HFFc6 (cell line): ENCODE measurements at regions not wholly inside any gene's neighbourhood (a gene's known extent, or its start where the extent isn't known, plus 50 kb on each side); places are given as distances from the start of the nearest gene placed in this dataset.

Source experiments
- DNase-seq: peaks from one replicate; pipeline ENCODE4 v3.0.0-alpha.2; 2018
- H3K27ac Mint-ChIP-seq: 2 replicates; pipeline ENCODE4 v1.8.0; 2020; ENCODE audit warnings: mild to moderate bottlenecking, mixed read lengths
- H3K27me3 Mint-ChIP-seq: 2 replicates; pipeline ENCODE4 v1.8.0; 2021; ENCODE audit warnings: mild to moderate bottlenecking, moderate library complexity, mixed read lengths; ENCODE audit not compliant: insufficient read depth
- H3K36me3 Mint-ChIP-seq: 2 replicates; pipeline ENCODE4 v1.8.0; 2021; ENCODE audit warnings: low read depth, mixed read lengths
- H3K4me1 Mint-ChIP-seq: 2 replicates; pipeline ENCODE4 v1.8.0; 2020; ENCODE audit warnings: low read depth, mixed read lengths
- H3K4me3 Mint-ChIP-seq: 2 replicates; pipeline ENCODE4 v1.8.0; 2020; ENCODE audit warnings: mild to moderate bottlenecking, moderate library complexity, mixed read lengths
- H3K9me3 Mint-ChIP-seq: 2 replicates; pipeline ENCODE4 v1.8.0; 2020; ENCODE audit warnings: mild to moderate bottlenecking, mixed read lengths
- TF ChIP-seq, protein P1 (sequence below): fragments of 200-600 bp; sonication (generic); IDR thresholded peaks from 2 replicates; pipeline ENCODE4 v1.5.0; 2021; ENCODE audit warnings: antibody characterized with exemption, mild to moderate bottlenecking

- Mint-ChIP-seq H3K27me3 (no peaks in the 10 kb centered on the region), H3K27ac (no peak overlapping the region), H3K4me1 (no peaks in the 10 kb centered on the region), H3K9me3 (peaks cover 11% of the 10 kb centered on the region), H3K4me3 (no peak overlapping the region), H3K36me3 (no peaks in the 10 kb centered on the region)
- DNase-seq, result no peak
- TF ChIP-seq, protein P1, sequence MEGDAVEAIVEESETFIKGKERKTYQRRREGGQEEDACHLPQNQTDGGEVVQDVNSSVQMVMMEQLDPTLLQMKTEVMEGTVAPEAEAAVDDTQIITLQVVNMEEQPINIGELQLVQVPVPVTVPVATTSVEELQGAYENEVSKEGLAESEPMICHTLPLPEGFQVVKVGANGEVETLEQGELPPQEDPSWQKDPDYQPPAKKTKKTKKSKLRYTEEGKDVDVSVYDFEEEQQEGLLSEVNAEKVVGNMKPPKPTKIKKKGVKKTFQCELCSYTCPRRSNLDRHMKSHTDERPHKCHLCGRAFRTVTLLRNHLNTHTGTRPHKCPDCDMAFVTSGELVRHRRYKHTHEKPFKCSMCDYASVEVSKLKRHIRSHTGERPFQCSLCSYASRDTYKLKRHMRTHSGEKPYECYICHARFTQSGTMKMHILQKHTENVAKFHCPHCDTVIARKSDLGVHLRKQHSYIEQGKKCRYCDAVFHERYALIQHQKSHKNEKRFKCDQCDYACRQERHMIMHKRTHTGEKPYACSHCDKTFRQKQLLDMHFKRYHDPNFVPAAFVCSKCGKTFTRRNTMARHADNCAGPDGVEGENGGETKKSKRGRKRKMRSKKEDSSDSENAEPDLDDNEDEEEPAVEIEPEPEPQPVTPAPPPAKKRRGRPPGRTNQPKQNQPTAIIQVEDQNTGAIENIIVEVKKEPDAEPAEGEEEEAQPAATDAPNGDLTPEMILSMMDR, result no peak
Measured at GRCh38 chr5:147075187-147075586, 159.6 kb upstream of the STK32A start.

DNA sequence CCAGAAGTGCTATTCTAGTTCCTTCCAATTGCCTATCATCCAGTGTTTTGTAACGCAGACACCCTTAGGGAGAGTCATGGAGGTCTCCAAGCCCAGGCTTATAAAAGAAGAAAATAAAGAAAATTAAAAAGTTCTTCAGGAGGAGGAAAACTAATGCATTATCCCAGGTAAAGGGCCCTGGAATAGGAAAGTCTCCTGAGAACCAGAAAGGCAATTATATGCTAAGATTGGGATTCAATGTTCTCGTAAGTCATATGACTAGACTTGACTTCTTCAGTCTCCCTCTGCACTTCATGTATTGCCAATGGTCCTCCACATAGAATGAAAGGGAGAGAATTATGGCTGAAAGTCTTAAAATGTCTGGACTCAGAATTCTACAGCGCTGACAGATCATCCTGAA lies 154.4 kb upstream of the STK32A start:
- H3K36me3 Mint-ChIP-seq, result no peaks in the 10 kb centered on the region
- no peak overlapping the region for H3K27ac Mint-ChIP-seq
- no peaks in the 10 kb centered on the region for H3K27me3 Mint-ChIP-seq
- TF ChIP-seq, protein P1, result no peak
- DNase-seq, result no peak
- H3K4me3 Mint-ChIP-seq, result no peak overlapping the region
- no peaks in the 10 kb centered on the region for H3K4me1 Mint-ChIP-seq
- peaks cover 19% of the 10 kb centered on the region for H3K9me3 Mint-ChIP-seq

DNA sequence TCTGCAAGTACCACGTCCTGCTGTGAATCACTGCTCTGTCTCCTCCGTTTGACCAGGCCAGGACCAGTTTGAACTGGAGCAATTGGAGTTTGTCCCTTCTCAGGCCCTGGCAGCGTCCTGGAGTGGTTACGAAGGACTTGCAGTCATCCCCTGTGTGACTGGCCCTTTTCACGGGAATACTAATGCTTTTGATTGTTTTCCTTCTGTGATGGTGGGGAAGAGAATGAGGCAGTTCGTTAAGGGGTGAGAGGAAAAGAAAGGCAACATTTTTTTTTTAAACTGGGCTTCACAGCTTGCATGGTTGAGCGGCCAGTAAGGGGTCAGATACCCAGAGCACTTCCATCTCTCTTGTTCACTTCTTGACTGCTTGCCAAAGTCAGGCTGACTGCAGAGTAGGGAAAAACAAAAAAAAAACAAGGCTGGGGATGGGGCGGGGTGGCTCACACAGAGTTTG lies 153.5 kb upstream of the STK32A start:
- TF ChIP-seq, protein P1, result no peak
- H3K9me3 Mint-ChIP-seq, result peaks cover 23% of the 10 kb centered on the region
- no peak for DNase-seq
- no peaks in the 10 kb centered on the region for H3K36me3 Mint-ChIP-seq
- H3K27ac Mint-ChIP-seq, result no peak overlapping the region
- no peaks in the 10 kb centered on the region for H3K27me3 Mint-ChIP-seq
- H3K4me1 Mint-ChIP-seq, result no peaks in the 10 kb centered on the region
- no peak overlapping the region for H3K4me3 Mint-ChIP-seq

GRCh38 chr5:147084702-147085101 lies 150.1 kb upstream of the STK32A start:
- TF ChIP-seq, protein P1, result no peak
- no peaks in the 10 kb centered on the region for H3K27me3 Mint-ChIP-seq
- H3K4me1 Mint-ChIP-seq, result no peaks in the 10 kb centered on the region
- H3K9me3 Mint-ChIP-seq, result peaks cover 36% of the 10 kb centered on the region
- DNase-seq, result no peak
- no peaks in the 10 kb centered on the region for H3K36me3 Mint-ChIP-seq
- H3K4me3 Mint-ChIP-seq, result no peak overlapping the region
- no peak overlapping the region for H3K27ac Mint-ChIP-seq

DNA sequence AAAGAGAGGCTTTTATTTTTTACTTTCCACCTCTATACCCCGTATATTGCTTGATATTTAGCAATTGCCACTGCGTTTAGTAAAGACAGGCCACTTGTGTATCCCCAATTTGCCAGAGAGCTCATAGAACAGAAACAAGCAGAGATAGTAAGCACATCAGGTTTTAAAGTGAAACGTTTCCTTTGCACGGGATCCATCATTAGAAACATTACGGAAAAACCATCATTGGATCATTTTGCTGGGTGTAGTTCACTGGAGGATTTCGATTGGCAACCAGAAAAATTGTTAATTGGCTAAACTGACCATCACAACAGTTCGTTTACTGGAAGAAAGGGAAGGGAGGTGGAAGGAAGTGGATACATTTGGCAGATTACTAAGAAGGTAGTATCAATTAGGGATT lies 149.4 kb upstream of the STK32A start:
- Mint-ChIP-seq H3K4me3 (no peak overlapping the region), H3K36me3 (no peaks in the 10 kb centered on the region), H3K27ac (no peak overlapping the region), H3K4me1 (no peaks in the 10 kb centered on the region), H3K9me3 (peaks cover 34% of the 10 kb centered on the region), H3K27me3 (no peaks in the 10 kb centered on the region)
- TF ChIP-seq, protein P1, result no peak
- no peak for DNase-seq

GRCh38 chr5:147092044-147092443 lies 142.8 kb upstream of the STK32A start:
- no peak for DNase-seq
- Mint-ChIP-seq H3K4me3 (no peak overlapping the region), H3K27me3 (no peaks in the 10 kb centered on the region), H3K4me1 (no peaks in the 10 kb centered on the region), H3K36me3 (no peaks in the 10 kb centered on the region), H3K9me3 (peaks cover 32% of the 10 kb centered on the region), H3K27ac (no peak overlapping the region)
- TF ChIP-seq, protein P1, result no peak
